Osteoblast (primary cell): ENCODE measurements at regions not wholly inside any gene's neighbourhood (a gene's known extent, or its start where the extent isn't known, plus 50 kb on each side); places are given as distances from the start of the nearest gene placed in this dataset.

ENCODE experiments used
- DNase-seq: peaks from one replicate; pipeline ENCODE4 v3.0.0; 2011; ENCODE audit warnings: low spot score, mixed read lengths; ENCODE audit not compliant: insufficient read length; ENCODE audit errors: missing footprints
- H2AFZ ChIP-seq: 2 replicates; pipeline ENCODE4 v1.6.0; 2011; ENCODE audit warnings: mild to moderate bottlenecking, low read length
- H3K27ac ChIP-seq: 2 replicates; pipeline ENCODE4 v1.5.1; 2011; ENCODE audit warnings: mild to moderate bottlenecking, low read depth, low read length, moderate library complexity
- H3K27me3 ChIP-seq: 2 replicates; pipeline ENCODE4 v1.6.0; 2012; ENCODE audit warnings: mild to moderate bottlenecking, control low read depth, inconsistent platforms, low read length, moderate library complexity; ENCODE audit not compliant: insufficient read depth
- H3K36me3 ChIP-seq: 2 replicates; pipeline ENCODE4 v1.5.1; 2011; ENCODE audit warnings: mild to moderate bottlenecking, low read length, control low read depth, moderate library complexity; ENCODE audit not compliant: insufficient read depth
- H3K4me1 ChIP-seq: 2 replicates; pipeline ENCODE4 v1.5.1; 2011; ENCODE audit warnings: mild to moderate bottlenecking, low read length, control low read depth, moderate library complexity; ENCODE audit not compliant: insufficient read depth
- H3K4me2 ChIP-seq: 2 replicates; pipeline ENCODE4 v1.6.0; 2011; ENCODE audit warnings: mild to moderate bottlenecking, low read length; ENCODE audit not compliant: insufficient read depth
- H3K4me3 ChIP-seq: fragments of 200-600 bp; sonication (generic); 3 replicates; pipeline ENCODE4 v1.5.1; 2012; ENCODE audit warnings: mild to moderate bottlenecking, low read length, inconsistent platforms; ENCODE audit not compliant: insufficient read depth
- H3K79me2 ChIP-seq: 2 replicates; pipeline ENCODE4 v1.6.0; 2012; ENCODE audit warnings: mild to moderate bottlenecking, low read length, control low read depth, inconsistent platforms; ENCODE audit not compliant: insufficient read depth
- H3K9me3 ChIP-seq: 2 replicates; pipeline ENCODE4 v1.5.1; 2011; ENCODE audit warnings: low read depth, low read length, control low read depth
- H4K20me1 ChIP-seq: 2 replicates; pipeline ENCODE4 v1.6.0; 2012; ENCODE audit warnings: mild to moderate bottlenecking, low read length, control low read depth; ENCODE audit not compliant: insufficient read depth
- CTCF ChIP-seq: IDR thresholded peaks from 2 replicates; pipeline ENCODE4 v1.5.1; 2011; ENCODE audit warnings: mild to moderate bottlenecking, low read depth, low read length, moderate library complexity; ENCODE audit errors: extremely low read depth

GRCh38 chr14:81946834-81947798, 413.5 kb upstream of the SEL1L start:
- Histone ChIP-seq H3K79me2 (no peaks in the 10 kb centered on the region), H3K27me3 (no peaks in the 10 kb centered on the region), H4K20me1 (no peaks in the 10 kb centered on the region)

GRCh38 chr14:81952917-81953316, 419.3 kb upstream of the SEL1L start:
- Histone ChIP-seq H2AFZ (no peak overlapping the region), H3K9me3 (peaks cover 3% of the 10 kb centered on the region), H3K27me3 (no peaks in the 10 kb centered on the region), H4K20me1 (no peaks in the 10 kb centered on the region), H3K4me1 (no peaks in the 10 kb centered on the region), H3K36me3 (no peaks in the 10 kb centered on the region), H3K27ac (no peak overlapping the region), H3K4me2 (no peak overlapping the region), H3K79me2 (no peaks in the 10 kb centered on the region), H3K4me3 (no peak overlapping the region)
- no peak for DNase-seq
- TF ChIP-seq CTCF: no peak

More at GRCh38 chr14:81946834-81947798, 413.5 kb upstream of the SEL1L start:
- no peak overlapping the region for H3K27ac ChIP-seq
- no peak overlapping the region for H3K4me3 ChIP-seq
- no peaks in the 10 kb centered on the region for H3K4me1 ChIP-seq
- no peaks in the 10 kb centered on the region for H3K36me3 ChIP-seq
- H3K9me3 ChIP-seq: no peaks in the 10 kb centered on the region
- no peak overlapping the region for H2AFZ ChIP-seq
- DNase-seq: no peak
- no peak overlapping the region for H3K4me2 ChIP-seq
- TF ChIP-seq CTCF: no peak

GRCh38 chr14:81953419-81953818, 419.8 kb upstream of the SEL1L start:
- no peaks in the 10 kb centered on the region for H4K20me1 ChIP-seq
- no peaks in the 10 kb centered on the region for H3K36me3 ChIP-seq
- H3K9me3 ChIP-seq: peaks cover 3% of the 10 kb centered on the region
- H3K27me3 ChIP-seq: no peaks in the 10 kb centered on the region
- H3K4me3 ChIP-seq: no peak overlapping the region
- H3K4me2 ChIP-seq: no peak overlapping the region
- H3K27ac ChIP-seq: no peak overlapping the region
- no peak for TF ChIP-seq CTCF
- no peak for DNase-seq
- no peaks in the 10 kb centered on the region for H3K4me1 ChIP-seq
- H3K79me2 ChIP-seq: no peaks in the 10 kb centered on the region
- no peak overlapping the region for H2AFZ ChIP-seq

- H3K4me3 ChIP-seq: no peak overlapping the region
- H4K20me1 ChIP-seq: no peaks in the 10 kb centered on the region
- no peak overlapping the region for H3K4me2 ChIP-seq
- H3K4me1 ChIP-seq: no peaks in the 10 kb centered on the region
- H2AFZ ChIP-seq: no peak overlapping the region
- DNase-seq: no peak
- no peak overlapping the region for H3K27ac ChIP-seq
- TF ChIP-seq CTCF: no peak
- no peaks in the 10 kb centered on the region for H3K36me3 ChIP-seq
- no peaks in the 10 kb centered on the region for H3K27me3 ChIP-seq
- no peaks in the 10 kb centered on the region for H3K79me2 ChIP-seq
- H3K9me3 ChIP-seq: peaks cover 3% of the 10 kb centered on the region
Observed at GRCh38 chr14:81955123-81955522, 421.5 kb upstream of the SEL1L start.
